PC-3 (cell line): ENCODE measurements at regions not wholly inside any gene's neighbourhood (a gene's known extent, or its start where the extent isn't known, plus 50 kb on each side); places are given as distances from the start of the nearest gene placed in this dataset.
"Not testable (repeated sequence)": the region's sequence is repeated elsewhere in the genome, so short reads cannot be mapped to it uniquely, and the experiment has no call there.

Experiments used
- ATAC-seq: fragments of 200-7000 bp; cut with Tn5 transposase; 2 replicates; pipeline ENCODE4 v1.9.1; 2020; ENCODE audit warnings: mild to moderate bottlenecking, moderate library complexity
- BruUV-seq: library from RNA; stranded (reverse); fragments of 400-500 nt; replicated peaks from 2 replicates; lab custom pipeline; 2021; lab: Mats Ljungman, UMichigan
- CTCF ChIA-PET: fragments of 300-600 bp; sonication (Branson Sonifier 250); formaldehyde crosslinking; loops from one replicate; lab custom pipeline; 2022; ENCODE audit warnings: antibody characterized with exemption; lab: Charles Lee
- POLR2A ChIA-PET: fragments of 300-600 bp; sonication (Branson Sonifier 250); formaldehyde crosslinking; loops from one replicate; lab custom pipeline; 2022; ENCODE audit warnings: antibody characterized with exemption; ENCODE audit not compliant: unreplicated experiment; lab: Charles Lee
- DNase-seq: peaks from one replicate; pipeline ENCODE4 v3.0.0-alpha.2; 2015
- H2AFZ ChIP-seq: fragments of 300-600 bp; sonication (generic); 2 replicates; pipeline ENCODE4 v1.6.0; 2016; ENCODE audit warnings: antibody characterized with exemption, low read length
- H3F3A ChIP-seq: fragments of 300-600 bp; sonication (generic); one replicate; pipeline ENCODE4 v1.6.0; 2017; ENCODE audit warnings: antibody characterized with exemption, low read length, control low read depth, mild to moderate bottlenecking; ENCODE audit not compliant: unreplicated experiment
- H3K27ac ChIP-seq: fragments of 300-600 bp; sonication (generic); 2 replicates; pipeline ENCODE4 v1.5.1; 2016; ENCODE audit warnings: mild to moderate bottlenecking, low read length
- H3K27me3 ChIP-seq: fragments of 300-600 bp; sonication (generic); 2 replicates; pipeline ENCODE4 v1.6.1; 2016; ENCODE audit warnings: low read length, mixed read lengths
- H3K36me3 ChIP-seq: fragments of 300-600 bp; sonication (generic); 2 replicates; pipeline ENCODE4 v1.6.1; 2016; ENCODE audit warnings: low read depth, mixed run types, low read length, mixed read lengths
- H3K4me1 ChIP-seq: fragments of 300-600 bp; sonication (generic); 2 replicates; pipeline ENCODE4 v1.5.1; 2016; ENCODE audit warnings: low read length; ENCODE audit not compliant: insufficient read depth
- H3K4me2 ChIP-seq: fragments of 300-600 bp; sonication (generic); 2 replicates; pipeline ENCODE4 v1.6.0; 2016; ENCODE audit warnings: low read length
- H3K4me3 ChIP-seq: fragments of 300-600 bp; sonication (generic); 2 replicates; pipeline ENCODE4 v1.5.1; 2016; ENCODE audit warnings: mild to moderate bottlenecking, low read length, mixed read lengths
- H3K79me2 ChIP-seq: fragments of 300-600 bp; sonication (generic); 2 replicates; pipeline ENCODE4 v1.6.1; 2017; ENCODE audit warnings: low read length, mixed read lengths
- H3K9ac ChIP-seq: fragments of 300-600 bp; sonication (generic); 2 replicates; pipeline ENCODE4 v1.6.0; 2016; ENCODE audit warnings: mild to moderate bottlenecking, low read length
- H3K9me2 ChIP-seq: fragments of 300-600 bp; sonication (generic); replicated peaks from 2 replicates; pipeline ENCODE4 v1.6.1; 2016; ENCODE audit warnings: mixed run types, low read length, mixed read lengths
- H3K9me3 ChIP-seq: fragments of 300-600 bp; sonication (generic); 2 replicates; pipeline ENCODE4 v1.6.1; 2016; ENCODE audit warnings: low read length, mixed read lengths
- H4K20me1 ChIP-seq: fragments of 300-600 bp; sonication (generic); 2 replicates; pipeline ENCODE4 v1.6.1; 2016; ENCODE audit warnings: low read length, mixed read lengths
- intact Hi-C: fragments of 100-400 bp; cut with micrococcal nuclease; formaldehyde crosslinking; loops from 2 replicates; pipeline ENCODE4 v1.9.0; 2023

GRCh38 chr9:66781240-66781639 is 119.3 kb upstream of the ZNF658 start:
- H3K9me2 ChIP-seq, H3K9me3 ChIP-seq, H4K20me1 ChIP-seq, intact Hi-C loops, H3K79me2 ChIP-seq, ATAC-seq, H3K9ac ChIP-seq, H3K36me3 ChIP-seq, H3K27me3 ChIP-seq, H3K4me1 ChIP-seq, POLR2A ChIA-PET, H2AFZ ChIP-seq, H3F3A ChIP-seq, H3K4me2 ChIP-seq, DNase-seq, H3K4me3 ChIP-seq, H3K27ac ChIP-seq, BruUV-seq, CTCF ChIA-PET: not testable (repeated sequence)

DNA sequence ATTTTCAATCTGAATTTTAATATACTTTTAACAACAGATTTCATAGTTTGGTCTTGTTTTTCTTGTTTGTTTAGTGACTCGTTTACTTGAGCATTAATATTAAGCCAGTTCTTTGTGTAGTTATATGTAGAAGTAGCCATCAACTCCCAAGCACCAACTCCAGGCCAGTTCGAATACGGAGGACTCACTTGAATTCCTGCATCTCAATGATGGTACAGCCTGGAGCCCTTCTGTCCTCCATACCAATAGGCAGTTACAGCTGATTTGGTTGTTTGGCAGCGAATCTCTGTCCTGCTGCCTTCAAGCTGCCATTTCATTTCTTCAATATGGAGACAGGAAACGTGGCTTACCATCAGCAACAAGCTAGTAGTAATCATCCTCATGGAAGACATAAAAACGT is 118.5 kb upstream of the ZNF658 start:
- H3K9ac ChIP-seq, intact Hi-C loops, H3K36me3 ChIP-seq, H3K27me3 ChIP-seq, H3K4me2 ChIP-seq, ATAC-seq, H2AFZ ChIP-seq, CTCF ChIA-PET, H3K9me2 ChIP-seq, H3K27ac ChIP-seq, POLR2A ChIA-PET, H3K4me1 ChIP-seq, H3F3A ChIP-seq, DNase-seq, H3K79me2 ChIP-seq, H4K20me1 ChIP-seq, BruUV-seq, H3K9me3 ChIP-seq, H3K4me3 ChIP-seq: not testable (repeated sequence)

DNA sequence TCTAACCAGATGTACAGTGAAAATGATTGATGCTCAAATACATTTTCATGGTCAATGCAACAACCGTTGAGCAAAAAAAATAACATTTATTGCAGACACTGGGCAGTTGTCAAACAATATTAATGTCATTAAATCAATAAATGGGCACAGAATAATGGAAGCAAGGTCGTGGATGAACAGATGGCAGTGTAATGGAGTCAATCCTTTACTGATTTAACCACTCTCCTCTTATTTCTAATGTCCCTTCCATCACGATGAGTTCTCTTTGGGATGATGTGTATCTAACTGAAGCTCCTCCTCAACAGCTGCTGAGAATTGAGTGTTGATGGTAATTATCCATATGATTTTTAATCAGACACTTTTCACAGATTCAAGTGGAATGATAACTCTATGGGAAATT is 114.9 kb upstream of the ZNF658 start:
- H3K9ac ChIP-seq, ATAC-seq, H3K4me2 ChIP-seq, H4K20me1 ChIP-seq, H3K27me3 ChIP-seq, H3K9me3 ChIP-seq, H3K9me2 ChIP-seq, intact Hi-C loops, H3K27ac ChIP-seq, H3F3A ChIP-seq, DNase-seq, H3K36me3 ChIP-seq, H3K4me1 ChIP-seq, POLR2A ChIA-PET, H3K4me3 ChIP-seq, H2AFZ ChIP-seq, H3K79me2 ChIP-seq, CTCF ChIA-PET, BruUV-seq: not testable (repeated sequence)

DNA sequence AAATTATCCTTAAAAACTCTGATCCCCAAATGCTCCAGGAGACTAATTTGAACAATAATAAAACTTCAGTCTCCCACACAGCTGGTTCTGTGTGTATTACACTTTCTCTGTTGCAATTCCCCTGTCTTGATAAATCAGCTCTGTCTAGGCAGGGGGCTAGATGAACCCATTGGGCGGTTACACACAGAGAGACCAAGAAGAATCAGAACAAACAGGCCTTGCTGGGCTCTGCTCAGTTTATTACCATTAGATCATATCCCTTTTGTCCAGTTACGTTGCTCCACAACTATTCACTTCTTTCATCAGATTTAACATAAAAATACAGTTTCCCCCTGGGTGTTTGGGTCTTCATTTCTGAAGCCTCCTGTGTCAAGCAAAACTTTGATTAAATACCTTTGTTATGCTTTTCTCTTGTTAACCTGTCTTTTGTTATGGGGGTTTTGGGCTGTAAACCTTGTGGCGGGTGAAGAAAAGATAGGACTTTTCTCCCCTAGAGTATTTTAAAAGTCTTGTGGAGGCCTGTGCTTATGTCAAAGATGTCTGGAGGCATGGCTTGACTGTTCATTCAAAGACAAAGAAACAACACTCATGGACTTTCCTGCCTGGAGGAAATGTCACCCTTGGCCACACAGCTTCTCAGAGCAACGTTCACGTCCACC is 109.3 kb upstream of the ZNF658 start:
- DNase-seq, intact Hi-C loops, POLR2A ChIA-PET, H3K4me3 ChIP-seq, H3K27me3 ChIP-seq, CTCF ChIA-PET, H4K20me1 ChIP-seq, H3K4me1 ChIP-seq, H2AFZ ChIP-seq, H3K79me2 ChIP-seq, H3K27ac ChIP-seq, H3K4me2 ChIP-seq, H3K36me3 ChIP-seq, ATAC-seq, H3K9ac ChIP-seq, H3F3A ChIP-seq, H3K9me3 ChIP-seq, H3K9me2 ChIP-seq, BruUV-seq: not testable (repeated sequence)

- H3K9ac ChIP-seq, H3K36me3 ChIP-seq, H2AFZ ChIP-seq, H3K9me3 ChIP-seq, ATAC-seq, H3F3A ChIP-seq, H4K20me1 ChIP-seq, H3K4me3 ChIP-seq, DNase-seq, H3K4me1 ChIP-seq, H3K4me2 ChIP-seq, POLR2A ChIA-PET, H3K27me3 ChIP-seq, CTCF ChIA-PET, BruUV-seq, H3K9me2 ChIP-seq, H3K27ac ChIP-seq, H3K79me2 ChIP-seq, intact Hi-C loops: not testable (repeated sequence)
Observed at GRCh38 chr9:66794769-66795168, 105.8 kb upstream of the ZNF658 start.

DNA sequence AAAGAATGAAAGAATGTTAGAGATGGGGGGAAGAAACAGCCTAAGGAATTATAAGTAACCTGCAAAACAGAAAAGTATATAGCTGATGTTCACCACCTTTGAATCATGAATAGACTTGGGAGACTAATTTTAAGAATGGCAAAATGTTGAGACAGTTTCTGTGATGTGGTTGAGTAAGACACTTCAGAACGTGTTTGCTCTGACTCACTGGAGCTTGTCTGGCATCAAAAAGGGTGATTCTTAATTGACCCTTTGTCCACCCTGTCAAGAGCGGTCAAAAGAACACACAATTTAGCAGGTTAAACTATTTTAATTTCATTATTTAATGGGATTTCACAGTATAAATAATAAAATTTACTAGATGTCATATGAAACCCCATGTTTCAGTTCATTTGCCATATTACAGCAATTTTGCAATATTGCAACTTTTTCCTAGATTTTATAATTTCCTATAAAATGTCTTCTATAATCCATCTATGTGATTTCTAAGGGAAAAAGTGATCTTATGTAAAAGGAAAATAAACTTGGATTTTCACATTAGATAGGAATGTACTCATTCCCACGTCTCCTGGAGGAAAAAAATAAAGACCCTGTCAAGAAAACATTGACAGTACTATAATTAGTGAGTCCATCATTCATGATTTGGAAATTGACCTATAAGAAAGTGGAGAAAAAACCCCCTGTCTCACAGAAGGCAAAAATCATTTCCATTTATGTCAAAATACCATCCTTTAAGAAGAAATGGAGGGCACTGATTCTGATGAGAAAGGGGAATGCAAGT is 104.6 kb upstream of the ZNF658 start:
- POLR2A ChIA-PET, H3K9me2 ChIP-seq, H4K20me1 ChIP-seq, H3K27me3 ChIP-seq, DNase-seq, H3K4me3 ChIP-seq, H3K27ac ChIP-seq, H3K9me3 ChIP-seq, H3K36me3 ChIP-seq, intact Hi-C loops, H3K4me1 ChIP-seq, BruUV-seq, H3F3A ChIP-seq, H2AFZ ChIP-seq, H3K4me2 ChIP-seq, CTCF ChIA-PET, H3K79me2 ChIP-seq, H3K9ac ChIP-seq: not testable (repeated sequence)
- peak; percentile 64 for ATAC-seq
